Stromal cell of bone marrow (primary cell): ENCODE measurements at regions not wholly inside any gene's neighbourhood (a gene's known extent, or its start where the extent isn't known, plus 50 kb on each side); places are given as distances from the start of the nearest gene placed in this dataset.
A peak's percentile ranks its signal among the peaks of the same experiment; 100 is the strongest.

ENCODE experiments used
- DNase-seq: peaks from one replicate; pipeline ENCODE4 v3.0.0-alpha.2; 2012; ENCODE audit warnings: low read depth

DNA sequence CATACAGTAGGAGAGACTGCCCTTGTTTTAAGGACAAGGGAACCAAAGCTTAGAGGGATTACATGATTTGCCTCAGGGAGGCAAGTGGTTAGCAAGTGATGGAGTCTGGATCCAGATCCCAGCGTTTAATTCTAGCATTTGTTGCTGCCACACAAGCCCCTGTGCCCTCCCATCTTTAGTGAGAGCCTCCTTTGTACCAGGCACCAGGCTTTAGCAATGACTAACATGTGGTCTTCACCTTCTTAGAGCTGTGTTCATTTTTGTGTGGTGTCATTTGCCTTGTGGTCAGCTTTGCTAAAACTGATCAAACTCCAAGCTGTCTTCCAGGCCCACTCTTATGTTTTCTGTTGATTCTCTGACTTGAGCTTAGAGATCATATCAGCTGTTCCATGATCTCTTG lies 290.5 kb downstream of the RPLP1 start:
- DNase-seq = no peak

DNA sequence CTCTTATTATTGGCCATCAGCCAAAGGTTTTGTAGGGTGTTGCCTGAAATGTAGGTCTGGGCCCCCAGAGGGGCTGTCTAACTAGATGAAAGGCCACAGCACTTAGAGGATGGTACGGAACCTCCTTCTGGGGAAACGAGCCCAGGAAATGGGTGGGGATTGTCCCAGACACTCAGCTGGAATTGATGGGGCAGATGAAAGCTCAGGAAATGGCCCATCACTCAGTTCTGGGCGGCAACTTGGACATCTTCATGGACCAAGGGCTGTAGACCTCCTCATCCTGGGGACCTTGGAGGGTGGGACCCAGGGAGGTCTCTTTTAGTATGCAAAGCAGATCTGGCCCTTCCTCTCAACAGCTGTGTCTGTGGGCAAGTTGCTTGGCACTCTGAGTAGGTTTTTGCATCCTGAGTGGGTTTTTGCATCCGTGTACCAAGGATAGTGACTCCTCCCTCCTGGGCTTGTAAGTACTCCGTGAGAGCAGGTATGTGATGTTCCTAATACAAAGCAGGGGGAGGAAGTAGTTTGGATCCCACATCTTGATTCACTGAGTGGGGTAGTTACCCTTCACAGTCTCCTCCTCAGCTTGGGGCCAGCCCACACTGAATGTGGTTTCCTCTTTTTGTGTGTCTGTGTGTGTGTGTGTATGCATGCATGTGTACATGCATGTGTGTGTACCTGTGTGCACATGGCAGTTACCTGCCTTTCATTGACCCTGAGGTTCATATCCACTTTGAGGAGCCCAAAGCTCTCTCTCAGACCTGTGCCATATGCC lies 292.0 kb downstream of the RPLP1 start:
- DNase-seq = no peak

DNA sequence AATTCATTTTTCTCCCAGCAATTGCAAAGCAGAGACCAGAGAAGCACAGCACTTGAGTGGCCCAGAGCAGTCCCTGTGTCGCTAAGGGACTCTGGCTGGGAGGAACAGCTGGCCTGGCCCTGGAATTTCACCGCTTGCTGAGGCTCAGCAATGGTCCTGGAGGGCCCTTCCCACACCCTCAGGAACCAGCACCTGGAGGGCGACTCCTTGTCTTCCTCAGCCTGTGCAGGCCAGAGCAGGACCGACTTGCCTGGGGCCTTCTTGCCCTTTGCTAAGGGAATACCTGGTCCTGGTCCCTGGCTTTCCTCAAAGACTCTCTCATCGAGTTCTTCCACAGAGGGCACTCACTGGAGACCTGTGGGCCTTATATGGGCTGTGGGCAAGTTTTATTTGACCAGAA lies 294.6 kb downstream of the RPLP1 start:
- DNase-seq = no peak

DNA sequence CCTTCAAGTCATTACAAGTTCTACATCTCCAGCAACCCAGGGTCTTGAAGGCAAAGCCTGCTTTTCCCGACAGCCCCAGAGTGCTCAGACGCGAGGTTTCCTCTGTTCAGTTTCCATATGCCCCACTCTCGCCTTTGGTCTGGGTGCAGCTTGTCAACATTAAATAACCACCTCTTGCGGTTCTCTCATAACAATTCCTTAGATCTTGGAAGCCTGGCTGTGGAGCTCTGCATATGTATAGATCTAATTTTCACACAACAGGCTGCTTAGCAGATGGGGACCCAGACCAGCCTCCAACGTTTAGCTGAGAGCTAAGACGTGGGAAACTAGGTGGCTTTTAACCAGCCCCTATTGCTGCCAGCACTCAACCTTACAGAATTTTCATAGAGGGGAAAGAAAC lies 295.5 kb downstream of the RPLP1 start:
- no peak for DNase-seq

DNA sequence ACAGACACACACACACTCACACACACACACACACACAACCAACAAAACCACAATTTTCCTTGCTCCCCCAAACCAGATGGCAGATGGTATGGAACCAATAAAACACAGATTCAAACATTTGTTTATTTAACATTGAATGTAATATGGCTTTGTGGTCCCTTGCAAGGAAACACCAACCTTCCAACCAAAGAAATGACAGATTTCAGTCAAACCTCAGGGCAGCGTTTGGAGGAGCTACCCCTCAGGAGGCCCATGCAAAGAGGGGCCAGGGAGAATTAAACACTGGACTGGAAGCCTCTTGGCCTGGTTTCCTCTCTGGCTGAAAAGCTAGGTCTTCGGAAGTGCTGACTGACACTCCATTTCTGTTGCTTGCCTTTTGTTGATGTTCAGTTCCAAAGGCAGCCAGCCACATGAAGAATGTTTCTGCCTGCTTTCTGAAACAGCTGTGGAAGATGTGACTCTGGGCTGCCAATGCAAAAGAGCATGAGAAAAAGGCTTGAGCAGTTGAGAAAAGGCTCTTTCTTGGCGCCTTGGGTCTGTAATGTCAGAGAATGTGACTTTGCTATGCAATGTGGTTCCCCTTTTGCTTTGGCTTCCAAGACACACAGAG lies 296.1 kb downstream of the RPLP1 start:
- DNase-seq = no peak

DNA sequence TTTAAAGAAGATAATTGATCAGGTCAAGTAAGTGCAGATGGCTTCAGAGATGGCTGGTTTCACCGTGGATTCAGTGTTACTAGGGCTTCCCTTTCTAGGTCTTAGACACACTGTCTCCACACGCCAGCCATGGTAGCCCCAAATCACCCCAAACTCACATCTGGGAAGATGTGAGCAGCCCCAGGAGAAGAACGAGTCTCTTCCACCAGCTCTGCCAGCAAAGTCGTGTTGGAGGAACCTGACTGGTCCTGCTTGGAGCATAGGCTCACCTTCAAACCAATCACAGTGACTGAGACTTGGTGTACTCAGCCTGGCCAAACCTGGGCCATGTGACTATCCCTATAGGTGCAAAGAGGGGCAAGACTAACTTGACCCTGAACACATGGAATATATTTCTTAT lies 296.7 kb downstream of the RPLP1 start:
- DNase-seq = no peak

DNA sequence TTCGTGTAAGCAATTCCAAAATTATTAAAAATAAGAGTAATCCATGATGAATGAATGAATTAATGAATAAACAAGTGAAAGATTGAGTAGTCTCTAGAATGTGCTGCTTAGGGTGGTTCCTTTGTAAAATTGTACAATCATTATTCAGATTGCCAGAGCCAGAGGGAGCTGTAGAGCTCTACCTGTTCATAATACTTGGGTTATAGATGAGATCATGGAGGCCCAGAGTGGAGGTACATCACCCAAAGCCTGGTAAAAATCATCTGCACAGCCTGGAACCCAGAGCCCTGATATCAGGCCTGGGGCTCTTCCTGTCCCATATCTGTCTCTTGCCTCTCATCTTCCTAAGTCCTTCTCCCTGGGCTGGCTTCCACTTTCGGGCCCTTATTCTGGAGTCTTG lies 297.2 kb downstream of the RPLP1 start:
- DNase-seq = no peak

DNA sequence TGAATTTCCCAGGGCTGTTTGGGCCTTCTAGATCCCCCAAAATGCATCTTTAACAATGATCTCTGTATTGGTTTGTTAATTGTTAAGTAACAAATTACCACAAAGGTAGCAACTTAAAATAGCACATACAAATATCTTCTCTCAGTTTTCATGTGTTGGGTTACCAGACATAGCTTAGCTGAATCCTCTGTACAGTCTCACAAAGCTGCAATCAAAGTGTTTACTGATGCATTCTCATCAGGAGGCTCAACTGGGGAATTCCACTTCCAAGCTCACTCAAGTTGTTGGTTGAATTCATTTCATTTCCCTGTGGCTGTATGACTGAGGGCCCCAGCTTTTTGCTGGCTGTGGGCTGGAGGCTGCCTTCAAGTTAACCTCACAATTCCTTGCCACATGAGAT lies 297.6 kb downstream of the RPLP1 start:
- DNase-seq = no peak

DNA sequence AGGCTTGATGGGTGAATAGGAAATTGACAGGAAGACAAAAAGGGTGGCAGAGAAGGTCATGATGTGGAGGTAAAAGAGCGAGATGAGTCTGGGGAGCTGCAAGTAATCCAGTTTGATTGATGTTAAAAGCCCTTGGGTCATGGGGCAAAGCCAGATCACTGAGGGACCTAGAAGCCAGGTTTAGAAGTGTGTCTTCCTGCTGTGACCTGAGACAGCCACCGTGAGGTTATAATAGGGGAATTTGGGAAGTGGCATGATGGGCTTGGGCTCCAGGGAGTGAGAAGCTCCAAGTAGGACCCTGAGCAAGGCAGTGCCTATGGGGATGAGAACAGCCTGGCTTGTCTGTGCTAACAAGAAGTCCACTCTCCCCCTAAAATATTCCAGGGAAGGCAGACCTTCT lies 298.5 kb downstream of the RPLP1 start:
- no peak for DNase-seq

DNA sequence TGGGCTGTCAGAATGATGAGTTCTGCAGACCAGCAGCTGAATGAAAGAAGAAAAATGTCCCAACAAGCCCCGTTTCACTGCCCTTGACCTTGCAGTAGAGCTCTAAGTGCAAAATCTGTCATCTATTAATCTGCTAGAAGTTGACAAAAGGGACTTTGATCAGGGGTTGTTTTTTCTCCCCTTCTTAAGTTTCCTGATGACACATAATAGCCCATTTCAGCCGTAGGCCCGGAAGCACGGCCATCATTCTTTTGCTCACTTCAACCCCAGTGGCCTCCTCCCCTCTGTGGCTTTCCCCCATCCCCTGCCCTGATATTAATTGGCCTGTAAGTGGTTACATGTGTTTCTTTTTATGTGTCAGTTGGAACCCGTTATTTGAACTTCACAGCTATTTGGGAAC lies 298.9 kb downstream of the RPLP1 start:
- no peak for DNase-seq

DNA sequence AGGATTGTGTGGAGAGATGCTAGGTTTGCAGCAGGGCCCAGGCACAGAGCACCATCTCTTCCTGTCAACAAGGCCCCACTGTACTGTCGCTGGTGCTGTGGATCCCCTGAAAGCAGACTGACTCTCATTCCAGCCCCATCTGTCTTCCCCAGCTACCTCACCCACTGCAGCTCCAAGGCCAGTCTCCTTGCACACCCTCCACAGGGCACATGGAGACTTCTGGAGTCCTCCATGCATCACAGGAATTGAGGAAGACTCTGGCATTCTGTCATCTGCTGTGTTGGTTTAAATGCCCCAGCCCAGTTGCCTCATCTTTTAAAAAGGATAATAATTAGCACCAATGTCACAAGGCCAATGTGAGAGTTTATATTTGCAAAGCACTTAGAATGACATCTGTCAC lies 301.2 kb downstream of the RPLP1 start:
- no peak for DNase-seq

DNA sequence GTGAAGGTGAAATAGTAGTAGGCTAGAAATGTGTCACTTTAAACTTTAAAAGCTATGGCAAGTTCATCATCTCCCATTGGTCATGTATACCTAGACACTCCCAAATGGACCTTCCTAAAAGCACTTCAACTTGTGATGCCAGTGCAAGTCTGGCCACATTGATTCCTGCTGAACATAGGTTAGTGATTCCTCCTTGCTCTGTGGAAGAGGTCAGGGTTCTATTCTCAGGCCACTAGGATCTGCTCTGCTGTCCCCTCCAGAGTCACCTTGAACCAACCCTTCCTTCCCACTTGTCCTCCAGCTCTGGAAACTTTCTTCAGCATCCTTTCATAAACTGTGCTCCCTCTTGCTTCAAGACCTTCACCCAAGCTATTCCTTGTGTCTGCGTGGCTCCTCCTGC lies 301.7 kb downstream of the RPLP1 start:
- no peak for DNase-seq

DNA sequence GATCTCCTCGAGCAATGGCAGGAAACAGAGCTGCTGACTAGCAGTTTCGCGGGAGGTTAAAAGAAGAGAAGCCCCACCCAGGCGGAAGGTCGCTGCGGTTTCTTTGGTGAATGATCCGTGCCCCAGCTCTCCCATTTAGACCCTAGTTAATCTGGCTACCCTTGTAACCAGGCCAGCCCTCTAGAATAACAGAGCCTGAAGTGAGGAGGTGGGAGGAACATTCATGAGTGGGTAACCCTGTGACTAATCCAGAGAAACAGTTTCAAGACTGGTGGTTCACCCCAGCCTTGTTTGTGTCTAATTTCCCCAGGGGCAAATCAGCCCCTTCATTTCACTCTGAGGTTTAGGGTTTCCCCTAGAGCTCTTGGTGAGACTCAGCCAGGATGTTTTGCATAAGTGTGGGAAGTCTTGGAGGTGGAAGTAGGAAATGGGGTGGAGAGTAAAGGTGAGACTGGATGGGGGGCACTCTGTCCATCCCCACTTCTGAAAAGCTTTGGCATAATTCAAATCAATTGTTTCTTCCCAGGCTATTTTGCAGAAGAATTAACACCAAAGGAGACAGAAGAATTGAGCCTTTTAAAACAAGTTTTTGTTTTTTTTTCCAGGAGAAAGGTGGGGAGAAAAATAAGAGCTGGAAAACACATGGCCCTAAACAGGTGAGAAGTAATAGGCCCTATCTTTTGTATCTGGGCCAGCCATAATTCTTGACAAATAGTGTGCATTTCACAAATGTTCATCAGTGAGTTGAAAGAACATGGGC lies 303.1 kb downstream of the RPLP1 start:
- DNase-seq = peak; percentile 41

DNA sequence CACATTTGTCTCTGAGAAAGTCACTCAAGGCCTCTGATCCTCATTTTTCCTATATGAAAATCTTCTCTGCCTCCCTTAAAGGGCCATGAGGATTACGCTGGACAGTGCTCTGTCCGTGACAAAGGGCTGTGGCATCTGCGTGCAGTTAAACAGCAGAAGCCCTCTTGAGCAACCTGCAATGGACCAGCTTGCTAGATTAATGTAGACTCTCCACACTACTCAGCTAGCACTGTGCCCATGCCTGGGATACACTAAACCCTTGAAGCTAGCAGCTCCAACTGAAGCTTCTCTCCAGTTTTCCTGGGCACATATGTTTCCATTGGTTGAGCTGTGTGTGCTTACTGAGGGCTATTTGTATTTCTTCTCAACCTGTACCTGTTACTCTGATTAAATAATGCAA lies 303.8 kb downstream of the RPLP1 start:
- no peak for DNase-seq

DNA sequence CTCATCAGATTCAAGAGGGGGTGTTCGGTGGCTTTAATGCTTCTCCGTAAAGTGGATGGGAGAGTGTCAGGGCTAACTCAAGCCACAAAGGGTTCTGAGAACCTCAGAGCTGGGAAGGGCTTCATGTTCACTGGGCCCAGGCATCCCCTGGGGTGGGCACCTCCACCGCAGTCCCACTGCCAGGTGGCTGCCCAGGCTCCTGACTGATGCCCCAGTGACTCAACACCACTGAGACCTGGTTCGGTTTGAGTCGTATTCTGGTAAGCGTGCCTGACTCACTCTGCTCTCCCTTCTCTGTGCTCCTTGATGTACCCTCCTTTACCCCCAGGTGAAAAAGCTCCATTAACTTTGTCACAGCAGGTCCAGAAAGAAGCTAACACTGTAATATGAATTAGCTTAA lies 304.6 kb downstream of the RPLP1 start:
- no peak for DNase-seq

DNA sequence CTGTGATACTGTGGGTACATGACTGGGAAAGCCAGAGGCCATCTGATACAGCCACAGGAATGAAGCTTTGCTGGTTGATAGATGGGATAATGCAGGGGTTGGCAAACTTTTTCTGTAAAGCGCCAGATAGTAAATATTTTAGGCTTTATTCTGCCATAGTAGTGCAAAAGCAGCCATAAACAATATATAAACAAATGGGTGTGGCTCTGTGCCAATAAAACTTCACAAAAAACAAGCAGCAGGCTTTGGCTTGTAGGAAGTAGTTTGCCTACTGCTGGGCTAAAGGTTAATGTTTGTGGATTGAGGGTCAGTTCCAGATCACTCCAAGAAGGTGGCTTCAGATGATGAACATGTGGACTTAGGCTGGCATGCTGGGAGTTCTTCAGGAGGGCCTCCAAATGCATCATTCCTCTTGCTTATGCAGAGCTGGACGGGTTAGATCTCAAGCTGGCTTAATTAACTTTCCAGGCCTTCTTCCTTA lies 305.7 kb downstream of the RPLP1 start:
- DNase-seq = peak; percentile 18

DNA sequence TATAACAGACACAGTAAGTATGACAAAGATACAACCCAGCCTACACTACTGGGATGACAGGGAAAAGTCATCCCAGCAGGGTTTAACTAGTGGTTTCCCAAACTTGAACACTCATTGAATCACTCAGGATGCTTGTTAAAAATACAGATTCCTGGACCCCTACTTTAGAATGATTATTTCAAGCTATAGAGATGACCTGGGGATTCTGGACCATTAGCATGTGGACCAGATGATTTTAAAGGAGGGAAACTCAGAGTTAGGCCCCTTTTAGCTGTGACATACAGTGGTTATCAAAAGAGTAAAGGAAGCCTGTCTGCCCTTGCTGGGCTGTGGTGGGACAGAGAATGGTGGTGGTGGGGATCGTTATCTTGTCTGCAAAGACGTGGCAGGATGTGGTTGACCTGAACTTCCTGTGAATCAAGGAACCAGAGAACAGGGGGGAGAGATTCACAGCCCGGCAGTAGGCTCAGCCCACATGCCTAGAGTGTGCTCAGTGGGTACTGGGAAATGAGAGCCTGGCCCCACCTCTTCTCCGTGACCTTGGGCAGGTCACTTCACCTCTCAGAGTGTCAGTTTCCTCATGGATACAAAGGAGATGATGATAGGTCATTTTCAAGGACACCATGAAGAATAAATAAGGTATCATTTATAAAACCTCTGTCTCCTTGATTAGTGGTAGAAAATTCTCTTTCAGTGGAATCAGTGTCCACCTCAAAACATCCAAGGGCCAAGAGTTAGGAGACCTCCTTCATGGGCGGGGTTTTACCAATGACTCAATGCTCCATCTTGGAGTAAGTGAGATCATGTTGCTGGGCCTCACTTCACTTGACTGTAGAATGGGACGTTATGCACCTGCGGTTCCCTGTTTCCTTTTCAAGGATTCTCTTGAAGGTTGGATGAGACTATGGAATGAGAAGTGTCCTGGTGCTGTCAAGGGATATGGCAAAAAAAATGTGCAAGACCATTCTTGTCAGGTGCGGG lies 306.5 kb downstream of the RPLP1 start:
- no peak for DNase-seq

DNA sequence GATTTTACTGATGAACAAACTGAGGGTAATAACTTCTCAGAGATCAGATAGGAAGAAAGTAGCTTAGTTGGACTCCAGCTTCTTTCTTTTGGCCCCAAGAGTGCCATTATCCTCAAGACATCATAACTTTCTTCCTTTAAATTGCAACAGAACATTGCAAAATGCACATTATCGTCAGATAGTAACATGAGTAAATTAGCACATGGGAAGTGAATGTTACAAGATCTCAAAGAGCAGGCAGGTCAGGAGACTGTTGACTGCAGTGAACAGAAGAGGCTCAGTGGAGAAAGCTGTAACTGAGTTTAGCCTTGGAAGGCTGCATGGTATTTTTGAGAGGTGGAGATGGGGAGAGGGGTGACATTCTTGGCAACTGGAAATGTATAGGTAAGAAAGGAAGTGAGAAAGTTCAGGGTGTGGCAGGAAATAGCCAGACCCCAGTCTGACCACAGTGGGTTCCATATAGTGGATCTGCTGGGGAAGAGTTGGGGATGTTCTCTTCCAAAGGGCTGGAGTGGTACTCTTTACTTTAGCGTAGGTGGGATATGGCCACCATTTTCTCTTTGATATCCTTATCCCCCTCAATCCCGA lies 307.7 kb downstream of the RPLP1 start:
- peak; percentile 72 for DNase-seq

DNA sequence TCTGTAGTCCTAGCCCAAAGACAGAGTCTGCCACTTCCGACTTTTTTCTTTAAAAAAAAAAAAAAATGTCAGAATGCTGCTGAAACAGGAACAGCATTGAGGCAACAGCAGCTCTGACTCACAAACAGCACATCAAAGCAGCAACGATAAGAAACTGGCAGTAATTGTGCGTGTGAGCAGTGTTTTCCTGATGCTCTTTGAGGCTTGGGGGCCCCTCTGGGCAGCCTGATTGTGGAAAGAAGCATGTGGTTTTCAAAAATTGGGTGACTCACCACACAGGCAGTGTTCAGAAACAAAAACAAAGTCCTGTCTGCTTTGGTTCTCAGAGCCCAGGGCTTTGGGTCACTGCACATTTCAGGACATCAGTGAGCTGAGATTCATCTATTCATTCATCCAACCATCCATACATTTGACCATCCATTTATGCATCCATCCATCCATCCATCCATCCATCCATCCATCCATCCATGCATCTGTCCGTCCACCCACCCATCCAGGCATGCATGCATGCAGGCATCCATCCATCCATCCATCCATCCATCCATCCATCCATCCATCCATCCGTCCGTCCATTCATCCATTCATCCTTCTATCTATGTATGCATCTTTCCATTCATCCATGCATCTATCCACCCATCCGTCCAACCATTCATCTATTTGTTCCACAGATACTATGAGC lies 308.4 kb downstream of the RPLP1 start:
- peak; percentile 99 for DNase-seq

DNA sequence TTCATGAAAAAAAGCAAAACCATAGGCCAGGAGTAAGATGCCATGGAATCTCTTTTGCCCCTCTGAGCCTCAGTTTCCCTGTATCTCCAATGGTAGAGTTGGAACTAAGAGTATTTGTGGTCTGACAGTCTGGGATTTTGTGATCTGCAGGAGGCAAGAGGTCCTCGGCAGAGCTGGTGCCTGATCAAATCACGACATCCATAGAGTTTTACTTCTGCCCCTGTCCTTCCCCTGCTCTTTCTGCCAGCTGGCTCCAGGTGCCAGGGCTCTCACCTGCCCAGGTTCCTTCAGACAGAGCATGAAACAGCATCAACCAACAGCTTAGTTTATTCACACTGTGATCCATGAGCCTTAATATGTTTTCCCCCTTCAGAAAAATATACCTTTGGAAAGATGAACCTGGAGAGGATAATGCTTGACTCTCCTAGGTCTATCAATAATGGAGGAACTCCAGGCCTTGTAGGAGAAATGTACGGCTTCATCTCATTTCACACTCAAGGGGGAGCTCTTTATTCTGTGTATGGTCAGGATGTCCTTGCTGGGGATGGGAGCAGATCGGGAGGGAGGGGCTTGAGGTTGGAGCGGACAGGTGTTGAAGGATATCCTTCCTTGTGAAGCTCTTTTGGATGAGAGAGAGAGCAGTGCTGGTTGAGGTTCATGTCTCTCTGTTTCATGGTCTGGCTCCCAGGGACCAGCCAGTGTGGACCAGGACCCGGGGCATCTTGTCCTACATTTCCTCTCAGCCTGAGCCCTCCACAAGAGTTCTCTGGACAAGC lies 309.9 kb downstream of the RPLP1 start:
- no peak for DNase-seq
